Caco-2 (cell line): ENCODE measurements at regions not wholly inside any gene's neighbourhood (a gene's known extent, or its start where the extent isn't known, plus 50 kb on each side); places are given as distances from the start of the nearest gene placed in this dataset.
A peak's percentile ranks its signal among the peaks of the same experiment; 100 is the strongest.

Experiments used
- BruUV-seq: library from RNA; stranded (reverse); fragments of 400-500 nt; replicated peaks from 2 replicates; lab custom pipeline; 2021; lab: Mats Ljungman, UMichigan
- CTCF ChIA-PET: fragments of 300-600 bp; sonication (Branson Sonifier 250); formaldehyde crosslinking; loops from one replicate; lab custom pipeline; 2022; ENCODE audit warnings: antibody characterized with exemption; lab: Charles Lee
- POLR2A ChIA-PET: fragments of 300-600 bp; sonication (Branson Sonifier 250); formaldehyde crosslinking; loops from one replicate; lab custom pipeline; 2022; ENCODE audit warnings: antibody characterized with exemption; lab: Charles Lee
- DNase-seq, 2 experiments: peaks; one replicate each; pipeline versions ENCODE4 v3.0.0 to v3.0.0-alpha.2; 2020 to 2022
- H3K27me3 ChIP-seq: replicated peaks from 2 replicates; pipeline ENCODE4 v1.6.0; 2011; ENCODE audit warnings: low read length; ENCODE audit not compliant: control insufficient read depth, insufficient read depth
- H3K36me3 ChIP-seq: 2 replicates; pipeline ENCODE4 v1.5.1; 2011; ENCODE audit warnings: low read length; ENCODE audit not compliant: control insufficient read depth, insufficient read depth
- H3K4me1 ChIP-seq: fragments of 250-450 bp; sonication (Bioruptor Pico); 2 replicates; pipeline ENCODE4 v1.5.1; 2020; ENCODE audit warnings: mild to moderate bottlenecking
- H3K4me3 ChIP-seq: 2 replicates; pipeline ENCODE4 v1.5.1; 2011; ENCODE audit warnings: low read depth, mild to moderate bottlenecking, control low read depth, low read length
- H3K9me3 ChIP-seq: fragments of 250-450 bp; sonication (Bioruptor Pico); 2 replicates; pipeline ENCODE4 v1.5.1; 2020; ENCODE audit warnings: mild to moderate bottlenecking, moderate library complexity
- H3K27ac Mint-ChIP-seq: one replicate; pipeline ENCODE4 v1.8.0; 2022; ENCODE audit warnings: mixed read lengths; ENCODE audit not compliant: unreplicated experiment
- H3K27me3 Mint-ChIP-seq: one replicate; pipeline ENCODE4 v1.8.0; 2022; ENCODE audit warnings: mixed read lengths; ENCODE audit not compliant: insufficient read depth, unreplicated experiment
- H3K36me3 Mint-ChIP-seq: one replicate; pipeline ENCODE4 v1.8.0; 2022; ENCODE audit warnings: mild to moderate bottlenecking, mixed read lengths; ENCODE audit not compliant: insufficient read depth, unreplicated experiment
- H3K4me1 Mint-ChIP-seq: one replicate; pipeline ENCODE4 v1.8.0; 2022; ENCODE audit warnings: low read depth, mixed read lengths; ENCODE audit not compliant: unreplicated experiment
- H3K4me3 Mint-ChIP-seq: one replicate; pipeline ENCODE4 v1.8.0; 2022; ENCODE audit warnings: mild to moderate bottlenecking, moderate library complexity, mixed read lengths; ENCODE audit not compliant: unreplicated experiment
- H3K9me3 Mint-ChIP-seq: one replicate; pipeline ENCODE4 v1.8.0; 2022; ENCODE audit warnings: mixed read lengths; ENCODE audit not compliant: unreplicated experiment
- intact Hi-C: fragments of 100-400 bp; cut with micrococcal nuclease; formaldehyde crosslinking; loops from one replicate; pipeline ENCODE4 v1.10.0; 2022; ENCODE audit not compliant: unreplicated experiment
- TF ChIP-seq, protein P1 (sequence below), 2 experiments: fragments of 200-600 bp in 1 of 2; IDR thresholded peaks; 1 replicate in 1 of 2; 2 replicates in 1 of 2; pipeline versions ENCODE4 v1.5.1 to v1.8.0; 2011 to 2022; ENCODE audit warnings: antibody characterized with exemption in 1 of 2, control low read depth in 1 of 2, inconsistent platforms in 1 of 2, low read depth in 1 of 2, low read length in 1 of 2, mild to moderate bottlenecking in 1 of 2, moderate library complexity in 1 of 2; ENCODE audit not compliant: insufficient read depth in 1 of 2, severe bottlenecking in 1 of 2, unreplicated experiment in 1 of 2

DNA sequence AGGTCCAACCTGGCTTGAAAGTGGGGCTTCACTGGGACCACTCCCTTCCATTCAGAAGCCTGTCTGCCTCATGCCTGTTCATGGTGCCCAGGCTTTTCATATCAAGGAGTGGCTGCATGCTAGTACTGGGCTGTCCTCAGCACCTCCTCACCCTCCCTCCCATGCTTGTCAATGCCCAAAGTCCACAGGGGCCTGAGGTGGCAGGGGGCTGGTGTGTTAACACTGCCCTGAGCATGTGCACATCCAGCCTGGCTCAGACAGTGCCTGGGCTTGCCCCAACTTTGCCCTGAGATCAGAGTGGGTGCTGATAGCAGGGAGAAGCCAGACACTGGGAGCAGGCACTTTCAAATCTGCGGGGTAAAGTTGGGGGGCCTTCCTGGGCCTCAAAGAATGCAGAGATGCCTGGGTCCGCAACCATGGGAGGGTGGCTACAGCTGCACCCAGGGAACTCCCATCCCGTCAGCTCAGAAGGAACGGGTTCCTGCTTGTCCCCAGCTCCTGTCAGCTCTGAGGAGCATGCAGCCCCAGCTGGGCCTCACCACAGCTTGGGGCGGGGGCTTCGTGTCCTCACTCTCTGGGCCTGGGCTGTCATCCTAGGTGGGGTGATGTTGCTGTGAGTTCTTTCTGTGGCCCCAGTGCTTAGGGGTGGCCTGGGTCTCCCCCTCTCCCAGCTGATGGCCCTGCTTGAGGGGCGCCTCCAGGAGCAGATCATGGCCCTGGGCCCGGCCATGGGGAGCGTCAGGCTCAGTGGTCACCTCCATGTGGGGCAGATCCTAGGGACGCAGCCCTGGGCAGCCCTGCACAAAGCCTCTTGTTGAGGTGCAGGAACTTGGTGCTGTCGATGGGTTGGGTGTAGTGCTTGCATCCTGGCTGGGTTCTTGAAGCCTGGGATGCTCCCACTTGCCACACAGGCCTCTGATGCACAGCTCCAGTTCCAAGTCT lies 830.6 kb upstream of the SLITRK5 start:
- H3K4me3 Mint-ChIP-seq: no peak overlapping the region

DNA sequence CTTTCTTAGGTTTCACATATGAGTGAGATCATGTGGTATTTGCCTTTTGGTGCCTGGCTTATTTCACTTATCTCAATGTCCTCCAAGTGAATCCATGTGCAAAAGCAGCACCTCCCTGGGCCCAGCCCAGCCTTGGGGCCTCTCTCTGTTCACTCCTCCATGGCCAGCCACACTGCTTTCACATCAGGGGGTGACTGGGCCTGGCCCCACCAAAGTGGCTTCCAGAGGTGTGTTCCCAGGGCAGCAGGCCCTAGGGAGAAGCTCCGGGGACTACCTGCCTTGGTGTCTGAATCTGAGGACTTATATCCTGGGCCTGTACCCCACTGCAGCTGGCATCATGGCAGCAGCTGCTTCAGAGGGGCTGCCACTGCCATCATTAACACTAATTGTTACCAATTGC lies 829.9 kb upstream of the SLITRK5 start:
- intact Hi-C loops: no loop called here
- Mint-ChIP-seq H3K27ac (no peak overlapping the region), H3K4me1 (peaks cover 14% of the 10 kb centered on the region), H3K36me3 (no peaks in the 10 kb centered on the region), H3K9me3 (peaks cover 22% of the 10 kb centered on the region), H3K27me3 (no peaks in the 10 kb centered on the region), H3K4me3 (no peak overlapping the region)
- H3K27me3 ChIP-seq: no peaks in the 10 kb centered on the region
- no peaks in the 10 kb centered on the region for H3K36me3 ChIP-seq
- ChIA-PET CTCF (no interaction called here), POLR2A (no interaction called here)
- peaks cover 8% of the 10 kb centered on the region for H3K4me1 ChIP-seq
- 0 out of 2 replicates have a peak, but pooled peaks cover 3% of the 10 kb centered on the region for H3K9me3 ChIP-seq
- H3K4me3 ChIP-seq: no peak overlapping the region
- BruUV-seq: no TSS peak
- DNase-seq: no peak
- TF ChIP-seq, protein P1, sequence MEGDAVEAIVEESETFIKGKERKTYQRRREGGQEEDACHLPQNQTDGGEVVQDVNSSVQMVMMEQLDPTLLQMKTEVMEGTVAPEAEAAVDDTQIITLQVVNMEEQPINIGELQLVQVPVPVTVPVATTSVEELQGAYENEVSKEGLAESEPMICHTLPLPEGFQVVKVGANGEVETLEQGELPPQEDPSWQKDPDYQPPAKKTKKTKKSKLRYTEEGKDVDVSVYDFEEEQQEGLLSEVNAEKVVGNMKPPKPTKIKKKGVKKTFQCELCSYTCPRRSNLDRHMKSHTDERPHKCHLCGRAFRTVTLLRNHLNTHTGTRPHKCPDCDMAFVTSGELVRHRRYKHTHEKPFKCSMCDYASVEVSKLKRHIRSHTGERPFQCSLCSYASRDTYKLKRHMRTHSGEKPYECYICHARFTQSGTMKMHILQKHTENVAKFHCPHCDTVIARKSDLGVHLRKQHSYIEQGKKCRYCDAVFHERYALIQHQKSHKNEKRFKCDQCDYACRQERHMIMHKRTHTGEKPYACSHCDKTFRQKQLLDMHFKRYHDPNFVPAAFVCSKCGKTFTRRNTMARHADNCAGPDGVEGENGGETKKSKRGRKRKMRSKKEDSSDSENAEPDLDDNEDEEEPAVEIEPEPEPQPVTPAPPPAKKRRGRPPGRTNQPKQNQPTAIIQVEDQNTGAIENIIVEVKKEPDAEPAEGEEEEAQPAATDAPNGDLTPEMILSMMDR (IDR thresholded peaks at IDR 0.05; ENCODE audit: insufficient read depth in 1 of 2, low read depth in 1 of 2, low read length in 1 of 2, severe bottlenecking in 1 of 2, unreplicated experiment in 1 of 2): no peak

More for the DNA sequence above, 830.6 kb upstream of the SLITRK5 start:
- Mint-ChIP-seq H3K9me3 (peaks cover 27% of the 10 kb centered on the region), H3K27ac (no peak overlapping the region), H3K4me1 (peaks cover 14% of the 10 kb centered on the region), H3K27me3 (no peaks in the 10 kb centered on the region), H3K36me3 (no peaks in the 10 kb centered on the region)
- ChIA-PET POLR2A (no interaction called here), CTCF (no interaction called here)
- 0 out of 2 replicates have a peak, but pooled peaks cover 8% of the 10 kb centered on the region for H3K9me3 ChIP-seq
- no peaks in the 10 kb centered on the region for H3K27me3 ChIP-seq
- no peak overlapping the region for H3K4me3 ChIP-seq
- H3K4me1 ChIP-seq: peaks cover 8% of the 10 kb centered on the region
- intact Hi-C loops: no loop called here
- no peaks in the 10 kb centered on the region for H3K36me3 ChIP-seq
- TF ChIP-seq, protein P1 (IDR thresholded peaks at IDR 0.05; ENCODE audit: insufficient read depth in 1 of 2, low read depth in 1 of 2, low read length in 1 of 2, severe bottlenecking in 1 of 2, unreplicated experiment in 1 of 2): no peak
- peak in 1 of 2 experiments; percentile 23 for DNase-seq
- BruUV-seq: no TSS peak

DNA sequence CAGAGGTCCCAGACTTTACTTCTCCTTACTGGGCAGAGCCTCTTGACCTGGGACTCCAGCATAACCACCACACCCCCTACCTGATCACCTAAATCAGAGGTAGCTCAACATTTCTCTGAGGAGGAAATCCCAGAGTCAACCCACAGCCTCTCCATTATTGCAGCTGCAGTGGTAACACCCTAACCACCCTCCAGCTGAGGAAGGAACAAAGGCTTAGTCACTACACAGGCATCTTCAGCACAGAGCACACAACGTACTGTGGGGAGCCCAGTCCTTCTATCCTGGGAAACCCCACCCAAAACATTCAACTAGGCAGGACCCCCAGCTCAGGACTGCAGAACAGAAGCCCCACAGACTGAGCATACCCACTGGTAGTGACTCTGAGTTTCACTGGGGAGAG lies 824.7 kb upstream of the SLITRK5 start:
- no peak overlapping the region for H3K4me3 ChIP-seq
- no peak for DNase-seq
- Mint-ChIP-seq H3K36me3 (no peaks in the 10 kb centered on the region), H3K4me1 (no peaks in the 10 kb centered on the region), H3K27ac (no peak overlapping the region), H3K27me3 (peaks cover 3% of the 10 kb centered on the region), H3K9me3 (no peaks in the 10 kb centered on the region), H3K4me3 (no peak overlapping the region)
- no peaks in the 10 kb centered on the region for H3K4me1 ChIP-seq
- ChIA-PET POLR2A (no interaction called here), CTCF (no interaction called here)
- TF ChIP-seq, protein P1 (IDR thresholded peaks at IDR 0.05; ENCODE audit: insufficient read depth in 1 of 2, low read depth in 1 of 2, low read length in 1 of 2, severe bottlenecking in 1 of 2, unreplicated experiment in 1 of 2): no peak
- H3K36me3 ChIP-seq: no peaks in the 10 kb centered on the region
- no TSS peak for BruUV-seq
- H3K27me3 ChIP-seq: no peaks in the 10 kb centered on the region
- intact Hi-C loops: no loop called here
- H3K9me3 ChIP-seq: no peaks in the 10 kb centered on the region
